Kidney epithelial cell (primary cell): ENCODE measurements at regions not wholly inside any gene's neighbourhood (a gene's known extent, or its start where the extent isn't known, plus 50 kb on each side); places are given as distances from the start of the nearest gene placed in this dataset.

Source experiments
- DNase-seq: peaks from one replicate; pipeline ENCODE4 v3.0.0-alpha.2; 2010; ENCODE audit warnings: low read depth
- H3K27me3 ChIP-seq: 2 replicates; pipeline ENCODE4 v1.6.0; 2011; ENCODE audit warnings: low read length; ENCODE audit not compliant: control insufficient read depth, insufficient read depth
- H3K36me3 ChIP-seq: 2 replicates; pipeline ENCODE4 v1.5.1; 2011; ENCODE audit warnings: low read length; ENCODE audit not compliant: control insufficient read depth, insufficient read depth
- H3K4me3 ChIP-seq: 2 replicates; pipeline ENCODE4 v1.5.1; 2011; ENCODE audit warnings: low read depth, mild to moderate bottlenecking, control low read depth, low read length
- TF ChIP-seq, protein P1 (sequence below): IDR thresholded peaks from 2 replicates; pipeline ENCODE4 v1.5.1; 2011; ENCODE audit warnings: mild to moderate bottlenecking, moderate library complexity, low read length, control low read depth, inconsistent platforms; ENCODE audit not compliant: insufficient read depth, poor library complexity, severe bottlenecking

DNA sequence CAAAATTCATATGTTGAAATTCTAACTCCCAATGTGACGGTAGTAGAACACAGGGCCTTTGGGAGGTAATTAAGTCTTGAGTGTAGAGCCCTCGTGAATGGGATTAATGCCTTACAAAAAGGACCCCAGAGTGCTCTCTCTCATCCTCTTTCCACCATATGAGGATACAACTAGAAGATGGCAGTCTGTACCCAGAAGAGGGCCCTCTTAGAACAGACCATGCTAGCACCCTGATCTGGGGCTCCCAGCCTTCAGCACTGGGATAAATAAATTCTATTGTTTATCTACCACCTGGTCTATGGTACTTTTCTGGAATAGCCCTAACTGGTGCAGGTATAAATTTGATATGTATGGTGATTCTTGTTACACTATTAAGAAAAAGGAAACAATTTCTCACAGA lies 332.3 kb downstream of the BRINP1 start:
- H3K27me3 ChIP-seq, result no peaks in the 10 kb centered on the region
- no peak overlapping the region for H3K4me3 ChIP-seq
- TF ChIP-seq, protein P1, sequence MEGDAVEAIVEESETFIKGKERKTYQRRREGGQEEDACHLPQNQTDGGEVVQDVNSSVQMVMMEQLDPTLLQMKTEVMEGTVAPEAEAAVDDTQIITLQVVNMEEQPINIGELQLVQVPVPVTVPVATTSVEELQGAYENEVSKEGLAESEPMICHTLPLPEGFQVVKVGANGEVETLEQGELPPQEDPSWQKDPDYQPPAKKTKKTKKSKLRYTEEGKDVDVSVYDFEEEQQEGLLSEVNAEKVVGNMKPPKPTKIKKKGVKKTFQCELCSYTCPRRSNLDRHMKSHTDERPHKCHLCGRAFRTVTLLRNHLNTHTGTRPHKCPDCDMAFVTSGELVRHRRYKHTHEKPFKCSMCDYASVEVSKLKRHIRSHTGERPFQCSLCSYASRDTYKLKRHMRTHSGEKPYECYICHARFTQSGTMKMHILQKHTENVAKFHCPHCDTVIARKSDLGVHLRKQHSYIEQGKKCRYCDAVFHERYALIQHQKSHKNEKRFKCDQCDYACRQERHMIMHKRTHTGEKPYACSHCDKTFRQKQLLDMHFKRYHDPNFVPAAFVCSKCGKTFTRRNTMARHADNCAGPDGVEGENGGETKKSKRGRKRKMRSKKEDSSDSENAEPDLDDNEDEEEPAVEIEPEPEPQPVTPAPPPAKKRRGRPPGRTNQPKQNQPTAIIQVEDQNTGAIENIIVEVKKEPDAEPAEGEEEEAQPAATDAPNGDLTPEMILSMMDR, result no peak
- no peaks in the 10 kb centered on the region for H3K36me3 ChIP-seq
- no peak for DNase-seq

GRCh38 chr9:119043996-119044395 lies 325.2 kb downstream of the BRINP1 start:
- Histone ChIP-seq H3K27me3 (no peaks in the 10 kb centered on the region), H3K36me3 (no peaks in the 10 kb centered on the region), H3K4me3 (no peak overlapping the region)
- no peak for DNase-seq
- TF ChIP-seq, protein P1, result no peak

GRCh38 chr9:119044806-119045205 lies 324.4 kb downstream of the BRINP1 start:
- TF ChIP-seq, protein P1, result no peak
- Histone ChIP-seq H3K27me3 (no peaks in the 10 kb centered on the region), H3K4me3 (no peak overlapping the region), H3K36me3 (no peaks in the 10 kb centered on the region)
- no peak for DNase-seq

- no peak for DNase-seq
- Histone ChIP-seq H3K27me3 (no peaks in the 10 kb centered on the region), H3K4me3 (no peak overlapping the region), H3K36me3 (no peaks in the 10 kb centered on the region)
- TF ChIP-seq, protein P1, result no peak
These were observed 321.5 kb downstream of the BRINP1 start for GRCh38 chr9:119047513-119048307.

GRCh38 chr9:119050281-119050680 lies 319.0 kb downstream of the BRINP1 start:
- H3K27me3 ChIP-seq, result no peaks in the 10 kb centered on the region
- DNase-seq, result no peak
- no peak overlapping the region for H3K4me3 ChIP-seq
- no peaks in the 10 kb centered on the region for H3K36me3 ChIP-seq
- TF ChIP-seq, protein P1, result no peak
